GM23248 (cell line): ENCODE measurements at regions not wholly inside any gene's neighbourhood (a gene's known extent, or its start where the extent isn't known, plus 50 kb on each side); places are given as distances from the start of the nearest gene placed in this dataset.

ENCODE experiments used
- EZH2 ChIP-seq: fragments of 200-600 bp; sonication (generic); IDR thresholded peaks from 2 replicates; pipeline ENCODE4 v1.6.1; 2018; ENCODE audit warnings: antibody characterized with exemption, mild to moderate bottlenecking; ENCODE audit not compliant: insufficient read depth, poor library complexity, severe bottlenecking
- EZH2phosphoT487 ChIP-seq: fragments of 200-600 bp; sonication (generic); IDR thresholded peaks from 2 replicates; pipeline ENCODE4 v1.6.1; 2018; ENCODE audit warnings: antibody characterized with exemption, moderate library complexity, mild to moderate bottlenecking, low read depth; ENCODE audit not compliant: insufficient read depth

GRCh38 chr11:30760345-30760744 lies 174.2 kb upstream of the MPPED2 start:
- no peak for TF ChIP-seq EZH2
- no peak for TF ChIP-seq EZH2phosphoT487
